MCF 10A (cell line): ENCODE measurements at regions not wholly inside any gene's neighbourhood (a gene's known extent, or its start where the extent isn't known, plus 50 kb on each side); places are given as distances from the start of the nearest gene placed in this dataset.

Experiments
- BruUV-seq: library from RNA; stranded (reverse); fragments of 400-500 nt; replicated peaks from 2 replicates; lab custom pipeline; 2021; lab: Mats Ljungman, UMichigan
- CTCF ChIA-PET: fragments of 300-600 bp; sonication (Branson Sonifier 250); formaldehyde crosslinking; extraction: SDS; loops from one replicate; lab custom pipeline; 2021; ENCODE audit warnings: antibody characterized with exemption, inconsistent platforms; lab: Yijun Ruan, JAX
- POLR2A ChIA-PET: fragments of 300-600, 350-650 bp; sonication (Branson Sonifier 250); formaldehyde crosslinking; extraction: SDS; loops from one replicate; lab custom pipeline; 2020; ENCODE audit warnings: antibody characterized with exemption, inconsistent platforms; lab: Yijun Ruan, JAX
- DNase-seq: peaks from one replicate; pipeline ENCODE4 v3.0.0-alpha.2; 2018; ENCODE audit not compliant: unreplicated experiment
- H3K27ac Mint-ChIP-seq: one replicate; pipeline ENCODE4 v1.8.0; 2022; ENCODE audit warnings: mild to moderate bottlenecking, low read depth, mixed read lengths; ENCODE audit not compliant: unreplicated experiment
- H3K27me3 Mint-ChIP-seq: one replicate; pipeline ENCODE4 v1.8.0; 2022; ENCODE audit warnings: mixed read lengths; ENCODE audit not compliant: insufficient read depth, unreplicated experiment
- H3K36me3 Mint-ChIP-seq: one replicate; pipeline ENCODE4 v1.8.0; 2022; ENCODE audit warnings: mild to moderate bottlenecking, moderate library complexity, mixed read lengths; ENCODE audit not compliant: insufficient read depth, unreplicated experiment
- H3K4me1 Mint-ChIP-seq: one replicate; pipeline ENCODE4 v1.8.0; 2022; ENCODE audit warnings: mixed read lengths; ENCODE audit not compliant: insufficient read depth, unreplicated experiment
- H3K4me3 Mint-ChIP-seq: one replicate; pipeline ENCODE4 v1.8.0; 2022; ENCODE audit warnings: mild to moderate bottlenecking, moderate library complexity, mixed read lengths; ENCODE audit not compliant: unreplicated experiment
- H3K9me3 Mint-ChIP-seq: one replicate; pipeline ENCODE4 v1.8.0; 2022; ENCODE audit warnings: mixed read lengths; ENCODE audit not compliant: unreplicated experiment
- CTCF ChIP-seq: fragments of 200-600 bp; IDR thresholded peaks from one replicate; pipeline ENCODE4 v1.8.0; 2022; ENCODE audit warnings: antibody characterized with exemption, mild to moderate bottlenecking; ENCODE audit not compliant: unreplicated experiment
- intact Hi-C: fragments of 100-400 bp; cut with micrococcal nuclease; formaldehyde crosslinking; loops from 2 replicates; pipeline ENCODE4 v1.14.1; 2022

GRCh38 chr6:14533446-14533845 is 415.9 kb downstream of the CD83 start:
- intact Hi-C loops = no loop called here
- Mint-ChIP-seq H3K9me3 (no peaks in the 10 kb centered on the region), H3K4me1 (no peaks in the 10 kb centered on the region), H3K27me3 (no peaks in the 10 kb centered on the region), H3K36me3 (no peaks in the 10 kb centered on the region), H3K27ac (no peak overlapping the region), H3K4me3 (no peak overlapping the region)
- no peak for DNase-seq
- TF ChIP-seq CTCF = no peak
- POLR2A ChIA-PET = interaction anchor here (0.6 kb wide), 1 partner anchor 1608 kb away, joined by 3 read pairs; no protein-coding TSS in a partner anchor
- CTCF ChIA-PET = interaction anchor here (0.6 kb wide), 2 partner anchors 45 to 943 kb away, joined by 3 to 5 read pairs; no protein-coding TSS in a partner anchor
- no TSS peak for BruUV-seq

GRCh38 chr6:14537030-14537429 is 419.5 kb downstream of the CD83 start:
- no peak for DNase-seq
- no TSS peak for BruUV-seq
- ChIA-PET POLR2A (interaction anchor here (1.1 kb wide), 1 partner anchor 10 kb away, joined by 3 read pairs; no protein-coding TSS in a partner anchor), CTCF (no interaction called here)
- Mint-ChIP-seq H3K27ac (no peak overlapping the region), H3K9me3 (no peaks in the 10 kb centered on the region), H3K36me3 (no peaks in the 10 kb centered on the region), H3K4me3 (no peak overlapping the region), H3K4me1 (peaks cover 13% of the 10 kb centered on the region), H3K27me3 (no peaks in the 10 kb centered on the region)
- intact Hi-C loops = no loop called here
- TF ChIP-seq CTCF = no peak

- intact Hi-C loops = no loop called here
- CTCF ChIA-PET = no interaction called here
- BruUV-seq = no TSS peak
- peak; percentile 86 for DNase-seq
- no peaks in the 10 kb centered on the region for H3K9me3 Mint-ChIP-seq
- no peak for TF ChIP-seq CTCF
- H3K27ac Mint-ChIP-seq = no peak overlapping the region
- H3K4me1 Mint-ChIP-seq = peaks cover 13% of the 10 kb centered on the region
- POLR2A ChIA-PET = no interaction called here
- peaks cover 4% of the 10 kb centered on the region for H3K36me3 Mint-ChIP-seq
- no peaks in the 10 kb centered on the region for H3K27me3 Mint-ChIP-seq
- no peak overlapping the region for H3K4me3 Mint-ChIP-seq
These were observed 422.7 kb downstream of the CD83 start for GRCh38 chr6:14540276-14540675.

- TF ChIP-seq CTCF = no peak
- BruUV-seq = no TSS peak
- Mint-ChIP-seq H3K27me3 (no peaks in the 10 kb centered on the region), H3K36me3 (peaks cover 4% of the 10 kb centered on the region), H3K4me3 (no peak overlapping the region), H3K4me1 (peaks cover 13% of the 10 kb centered on the region), H3K9me3 (no peaks in the 10 kb centered on the region), H3K27ac (no peak overlapping the region)
- intact Hi-C loops = no loop called here
- peak; percentile 20 for DNase-seq
- ChIA-PET POLR2A (no interaction called here), CTCF (interaction anchor here (0.6 kb wide), 3 partner anchors 9 to 563 kb away, joined by 3 read pairs; no protein-coding TSS in a partner anchor)
These were observed 423.4 kb downstream of the CD83 start for GRCh38 chr6:14540810-14541540.
